HepG2 (cell line): ENCODE measurements at regions not wholly inside any gene's neighbourhood (a gene's known extent, or its start where the extent isn't known, plus 50 kb on each side); places are given as distances from the start of the nearest gene placed in this dataset.

Experiments
- AFF4 ChIP-seq: sonication (generic); formaldehyde crosslinking; IDR thresholded peaks from 2 replicates; pipeline ENCODE4 v1.4.0; 2020; ENCODE audit warnings: missing genetic modification reagents
- ARHGAP35 ChIP-seq: sonication (generic); formaldehyde crosslinking; IDR thresholded peaks from 2 replicates; pipeline ENCODE4 v1.9.0; 2022; ENCODE audit warnings: mild to moderate bottlenecking, inconsistent platforms, moderate library complexity, missing genetic modification reagents, borderline replicate concordance
- CTCF ChIP-seq: sonication (generic); formaldehyde crosslinking; IDR thresholded peaks from 2 replicates; pipeline ENCODE4 v1.5.0; 2020; ENCODE audit warnings: mild to moderate bottlenecking, missing genetic modification reagents, moderate library complexity
- EZH2 ChIP-seq: conservative IDR thresholded peaks from 2 replicates; pipeline ENCODE4 v1.6.1; 2012; ENCODE audit warnings: mild to moderate bottlenecking, low read depth, low read length, moderate library complexity
- FOSL2 ChIP-seq: sonication (generic); formaldehyde crosslinking; IDR thresholded peaks from 2 replicates; pipeline ENCODE4 v1.4.0; 2020; ENCODE audit warnings: missing genetic modification reagents
- GTF3A ChIP-seq: sonication (generic); formaldehyde crosslinking; conservative IDR thresholded peaks from 2 replicates; pipeline ENCODE4 v1.4.0; 2020; ENCODE audit warnings: mild to moderate bottlenecking, missing genetic modification reagents
- HDAC2 ChIP-seq: sonication (generic); formaldehyde crosslinking; IDR thresholded peaks from 2 replicates; pipeline ENCODE4 v1.4.0; 2020; ENCODE audit warnings: missing genetic modification reagents
- KDM1A ChIP-seq: IDR thresholded peaks from 2 replicates; pipeline ENCODE4 v1.6.1; 2016; ENCODE audit warnings: missing compliant biosample characterization
- RAD51 ChIP-seq: fragments of 450-650 bp; IDR thresholded peaks from 2 replicates; pipeline ENCODE4 v1.6.1; 2016; ENCODE audit warnings: borderline replicate concordance
- ZNF205 ChIP-seq: IDR thresholded peaks from 2 replicates; pipeline ENCODE4 v1.6.1; 2018; ENCODE audit warnings: missing biosample characterization, missing genetic modification reagents
- ZNF263 ChIP-seq: sonication (generic); formaldehyde crosslinking; IDR thresholded peaks from 2 replicates; pipeline ENCODE4 v1.4.0; 2020; ENCODE audit warnings: missing genetic modification reagents
- ZNF407 ChIP-seq: sonication (generic); formaldehyde crosslinking; IDR thresholded peaks from one replicate; pipeline ENCODE4 v1.5.1; 2020; ENCODE audit warnings: mild to moderate bottlenecking, missing genetic modification reagents; ENCODE audit errors: not compliant biosample characterization
- ZNF629 ChIP-seq: sonication (generic); formaldehyde crosslinking; conservative IDR thresholded peaks from 2 replicates; pipeline ENCODE4 v1.5.0; 2020; ENCODE audit warnings: missing genetic modification reagents
- ZNF703 ChIP-seq: sonication (generic); formaldehyde crosslinking; IDR thresholded peaks from 2 replicates; pipeline ENCODE4 v1.5.1; 2020; ENCODE audit warnings: missing genetic modification reagents, mild to moderate bottlenecking, moderate library complexity, borderline replicate concordance

GRCh38 chr12:19741132-19741489 lies 301.8 kb downstream of the AEBP2 start:
- TF ChIP-seq KDM1A (no peak), AFF4 (no peak), ZNF205 (CRISPR knock-in tag) (no peak), RAD51 (no peak), HDAC2 (CRISPR knock-in tag) (no peak), CTCF (no peak), ARHGAP35 (CRISPR knock-in tag) (no peak), EZH2 (no peak), FOSL2 (CRISPR knock-in tag) (no peak), GTF3A (CRISPR knock-in tag) (no peak), ZNF703 (no peak), ZNF629 (no peak), ZNF407 (CRISPR knock-in tag) (no peak), ZNF263 (CRISPR knock-in tag) (no peak)
